Immature natural killer cell (primary cell): ENCODE measurements at regions not wholly inside any gene's neighbourhood (a gene's known extent, or its start where the extent isn't known, plus 50 kb on each side); places are given as distances from the start of the nearest gene placed in this dataset.

Experiments used
- DNase-seq, 3 donors: peaks; one replicate each; pipeline ENCODE4 v3.0.0; 2022; ENCODE audit warnings: mixed read lengths in 1 of 3
- H3K27ac Mint-ChIP-seq, 6 donors: one replicate each; pipeline ENCODE4 v1.8.0; 2020; ENCODE audit warnings: mixed read lengths in 6 of 6, mild to moderate bottlenecking in 5 of 6, inconsistent platforms in 4 of 6, moderate library complexity in 3 of 6
- H3K27me3 Mint-ChIP-seq, 3 donors: one replicate each; pipeline ENCODE4 v1.8.0; 2020 to 2021; ENCODE audit warnings: low read depth in 3 of 3, mild to moderate bottlenecking in 3 of 3, mixed read lengths in 3 of 3, moderate library complexity in 3 of 3, inconsistent platforms in 1 of 3
- H3K36me3 Mint-ChIP-seq, 3 donors: one replicate each; pipeline ENCODE4 v1.8.0; 2020; ENCODE audit warnings: mixed read lengths in 3 of 3, inconsistent platforms in 2 of 3, mild to moderate bottlenecking in 2 of 3
- H3K4me1 Mint-ChIP-seq, 2 donors: one replicate each; pipeline ENCODE4 v1.8.0; 2020; ENCODE audit warnings: inconsistent platforms in 2 of 2, mild to moderate bottlenecking in 2 of 2, mixed read lengths in 2 of 2, moderate library complexity in 1 of 2
- H3K4me3 Mint-ChIP-seq, 5 donors: one replicate each; pipeline ENCODE4 v1.8.0; 2020; ENCODE audit warnings: mild to moderate bottlenecking in 5 of 5, mixed read lengths in 5 of 5, inconsistent platforms in 3 of 5, moderate library complexity in 3 of 5
- H3K9me3 Mint-ChIP-seq, 6 donors: one replicate each; pipeline ENCODE4 v1.8.0; 2020; ENCODE audit warnings: mild to moderate bottlenecking in 6 of 6, mixed read lengths in 6 of 6, inconsistent platforms in 4 of 6, moderate library complexity in 3 of 6

DNA sequence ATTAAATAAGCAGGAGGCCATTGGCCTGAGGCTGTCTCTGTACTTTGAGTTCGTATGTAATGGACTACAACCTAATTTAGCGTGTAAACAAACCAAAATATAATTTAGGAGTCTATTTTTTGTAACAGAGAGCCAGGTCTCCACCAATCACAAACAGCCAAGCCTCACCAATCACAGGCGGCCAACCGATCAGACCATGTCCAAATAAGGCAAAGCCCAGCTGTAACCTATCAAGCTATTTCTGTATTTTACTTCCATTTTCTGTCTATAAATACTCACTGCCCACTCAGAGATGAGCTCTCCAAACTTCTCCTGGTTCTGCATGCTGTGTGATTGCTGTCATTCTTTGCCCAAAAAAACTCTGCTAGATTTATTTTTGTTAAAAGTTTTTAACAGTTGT, 322.7 kb downstream of the NPIPA8 start:
- H3K4me1 Mint-ChIP-seq, result no peaks in the 10 kb centered on the region
- H3K4me3 Mint-ChIP-seq, result no peak overlapping the region
- H3K36me3 Mint-ChIP-seq, result no peaks in the 10 kb centered on the region
- no peak overlapping the region for H3K27ac Mint-ChIP-seq
- peaks cover 0 to 11% (median 6%) of the 10 kb centered on the region in 3 donors for H3K27me3 Mint-ChIP-seq
- DNase-seq, result no peak
- peaks cover 0 to 5% (median 0%) of the 10 kb centered on the region in 6 donors for H3K9me3 Mint-ChIP-seq

DNA sequence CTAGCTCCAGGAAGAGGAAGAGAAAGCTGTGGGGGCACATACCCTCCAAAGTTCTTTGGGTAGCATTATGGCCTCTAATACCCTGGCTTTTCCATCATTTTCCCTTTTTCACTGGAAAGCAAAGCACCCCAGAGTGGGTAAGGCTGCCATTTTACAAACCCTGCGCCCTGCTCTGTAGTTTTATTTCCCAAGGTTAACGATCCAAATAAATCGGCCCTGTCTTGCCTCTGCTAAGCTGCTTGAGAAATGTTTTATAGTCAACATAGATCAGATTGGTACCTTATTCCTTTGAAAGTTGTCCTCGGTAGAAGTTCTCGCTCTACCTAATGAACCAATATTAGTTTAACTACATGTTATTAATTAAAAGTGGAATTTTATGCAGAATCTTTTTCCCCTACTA, 328.2 kb downstream of the NPIPA8 start:
- Mint-ChIP-seq H3K27me3 (peaks cover 0 to 10% (median 0%) of the 10 kb centered on the region in 3 donors), H3K9me3 (peaks cover 0 to 5% (median 0%) of the 10 kb centered on the region in 6 donors), H3K27ac (no peak overlapping the region), H3K4me3 (no peak overlapping the region), H3K4me1 (no peaks in the 10 kb centered on the region), H3K36me3 (no peaks in the 10 kb centered on the region)
- no peak for DNase-seq

DNA sequence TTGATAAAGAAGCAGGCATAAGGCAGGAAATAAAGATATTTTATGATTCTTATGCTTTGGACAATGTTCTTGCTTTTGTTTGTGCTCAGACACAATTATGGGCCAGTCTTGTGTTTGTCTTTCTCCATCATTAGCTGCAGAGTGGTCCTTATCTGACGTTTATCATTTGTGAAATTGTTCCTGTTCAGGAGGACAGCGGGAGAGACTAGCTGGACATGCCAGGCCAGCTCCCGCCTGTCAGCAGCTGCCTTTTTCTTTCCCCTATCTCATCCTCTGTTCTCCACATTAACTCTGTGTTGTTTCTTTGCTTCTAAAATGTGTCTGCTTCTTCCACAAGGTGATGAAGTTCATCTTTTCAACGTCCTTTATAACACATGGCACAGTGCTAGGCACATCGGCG, 333.5 kb downstream of the NPIPA8 start:
- H3K4me1 Mint-ChIP-seq, result no peaks in the 10 kb centered on the region
- H3K27ac Mint-ChIP-seq, result no peak overlapping the region
- DNase-seq, result no peak
- no peak overlapping the region for H3K4me3 Mint-ChIP-seq
- H3K9me3 Mint-ChIP-seq, result no peaks in the 10 kb centered on the region
- H3K27me3 Mint-ChIP-seq, result peaks cover 0 to under 1% (median 0%) of the 10 kb centered on the region in 3 donors
- H3K36me3 Mint-ChIP-seq, result no peaks in the 10 kb centered on the region

DNA sequence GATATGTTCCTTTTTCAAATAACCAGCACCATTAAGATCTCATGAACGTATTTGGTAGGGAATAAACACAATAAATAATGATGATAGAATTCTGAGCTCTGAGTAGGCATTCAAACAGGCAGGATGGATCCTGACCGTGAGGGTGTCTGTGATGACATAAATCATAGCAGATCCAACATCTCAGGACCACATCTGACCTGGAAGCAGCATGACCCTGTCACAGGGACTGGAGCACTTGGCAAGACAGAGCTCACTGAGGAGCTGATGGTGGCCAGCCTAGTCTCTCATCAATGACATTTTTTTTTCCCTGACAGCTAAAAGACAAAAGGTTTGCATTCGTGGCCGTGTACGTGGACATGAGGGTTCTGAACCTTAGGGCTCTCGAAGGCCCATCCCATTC, 337.5 kb downstream of the NPIPA8 start:
- H3K9me3 Mint-ChIP-seq, result peaks cover 0 to 2% (median 0%) of the 10 kb centered on the region in 6 donors
- H3K36me3 Mint-ChIP-seq, result no peaks in the 10 kb centered on the region
- no peak for DNase-seq
- H3K27ac Mint-ChIP-seq, result no peak overlapping the region
- no peak overlapping the region for H3K4me3 Mint-ChIP-seq
- H3K4me1 Mint-ChIP-seq, result no peaks in the 10 kb centered on the region
- H3K27me3 Mint-ChIP-seq, result peaks cover 0 to 5% (median 3%) of the 10 kb centered on the region in 3 donors

DNA sequence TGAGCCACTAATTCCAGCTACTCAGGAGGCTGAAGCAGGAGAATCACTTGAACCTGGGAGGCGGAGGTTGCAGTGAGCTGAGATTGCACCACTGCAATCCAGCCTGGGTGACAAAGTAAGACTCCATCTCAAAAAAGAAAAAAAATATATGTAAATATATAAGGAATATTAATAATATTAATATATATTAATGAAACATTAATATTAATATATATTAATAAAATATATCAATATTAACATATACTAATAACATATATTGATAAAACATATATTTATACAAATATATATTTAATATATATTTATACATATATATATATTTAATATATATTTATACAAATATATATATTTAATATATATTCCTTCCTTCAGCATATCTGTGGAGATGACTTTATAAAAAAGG, 338.0 kb downstream of the NPIPA8 start:
- no peak for DNase-seq
- Mint-ChIP-seq H3K4me3 (no peak overlapping the region), H3K27ac (no peak overlapping the region), H3K36me3 (no peaks in the 10 kb centered on the region), H3K27me3 (peaks cover 0 to 7% (median 3%) of the 10 kb centered on the region in 3 donors), H3K4me1 (no peaks in the 10 kb centered on the region), H3K9me3 (peaks cover 0 to 2% (median 0%) of the 10 kb centered on the region in 6 donors)

DNA sequence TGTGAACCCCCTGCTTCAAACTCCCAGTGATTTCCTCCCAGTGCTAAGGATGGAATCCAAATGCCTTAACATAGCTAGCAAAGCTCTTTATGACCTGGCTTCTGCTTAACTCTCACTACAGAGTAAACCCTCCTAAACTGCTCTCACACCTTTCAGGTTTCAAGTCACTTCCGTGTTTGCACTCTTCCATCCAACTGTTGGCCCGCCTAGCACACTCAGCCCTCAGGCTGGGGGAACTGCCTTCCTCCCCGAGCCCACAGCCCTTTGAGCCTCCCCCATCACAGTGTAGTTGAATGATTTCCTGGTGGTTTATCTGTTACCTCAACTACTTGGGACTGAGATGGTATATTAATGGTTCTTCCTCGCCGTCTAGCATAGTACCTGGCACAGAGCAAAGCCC, 342.5 kb downstream of the NPIPA8 start:
- DNase-seq, result no peak
- Mint-ChIP-seq H3K36me3 (no peaks in the 10 kb centered on the region), H3K27ac (no peak overlapping the region), H3K4me1 (no peaks in the 10 kb centered on the region), H3K4me3 (no peak overlapping the region), H3K27me3 (peaks cover 2 to 7% (median 5%) of the 10 kb centered on the region in 3 donors), H3K9me3 (peaks cover 0 to 5% (median 0%) of the 10 kb centered on the region in 6 donors)

DNA sequence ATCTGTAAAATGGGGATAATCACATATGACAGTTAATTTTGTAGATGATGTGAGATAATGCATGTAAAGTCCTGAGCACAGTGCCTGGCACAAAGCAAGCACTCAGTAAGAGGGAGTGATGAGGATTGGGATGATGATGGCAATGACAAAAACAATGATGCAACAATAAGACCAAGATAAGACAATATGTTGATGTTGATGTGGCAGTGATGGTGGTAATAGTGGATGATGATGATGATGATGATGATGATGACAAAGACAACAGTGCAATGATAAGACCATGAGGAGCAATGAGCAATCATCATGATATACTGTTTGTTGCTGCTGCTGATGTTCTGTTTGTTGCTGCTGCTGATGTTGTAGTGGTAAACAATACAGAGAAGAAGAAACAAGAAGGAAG, 344.1 kb downstream of the NPIPA8 start:
- Mint-ChIP-seq H3K4me3 (no peak overlapping the region), H3K27ac (no peak overlapping the region), H3K9me3 (peaks cover 0 to 5% (median 0%) of the 10 kb centered on the region in 6 donors), H3K36me3 (no peaks in the 10 kb centered on the region), H3K27me3 (peaks cover 4 to 8% (median 5%) of the 10 kb centered on the region in 3 donors), H3K4me1 (no peaks in the 10 kb centered on the region)
- no peak for DNase-seq

DNA sequence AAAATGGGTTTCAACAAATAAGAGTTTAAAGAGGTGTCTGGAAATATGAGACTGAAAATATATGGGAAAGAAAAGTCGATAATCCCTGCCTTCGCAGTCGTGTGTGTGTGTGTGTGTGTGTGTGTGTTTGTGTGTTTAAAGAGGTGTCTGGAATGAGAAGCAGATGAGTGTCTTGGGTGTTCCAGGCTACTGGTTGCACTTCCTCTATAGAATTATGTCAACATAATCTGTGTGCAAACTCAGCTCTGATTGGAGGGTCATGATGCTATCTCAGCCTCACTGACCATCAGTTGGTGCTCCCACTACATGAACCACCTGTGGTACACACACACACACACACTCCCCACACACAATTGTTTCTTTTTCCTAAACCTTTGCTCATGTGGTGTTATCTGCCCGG, 347.3 kb downstream of the NPIPA8 start:
- no peaks in the 10 kb centered on the region for H3K4me1 Mint-ChIP-seq
- peaks cover 0 to 4% (median 0%) of the 10 kb centered on the region in 6 donors for H3K9me3 Mint-ChIP-seq
- H3K36me3 Mint-ChIP-seq, result no peaks in the 10 kb centered on the region
- H3K27ac Mint-ChIP-seq, result no peak overlapping the region
- H3K4me3 Mint-ChIP-seq, result no peak overlapping the region
- H3K27me3 Mint-ChIP-seq, result peaks cover 4 to 5% (median 4%) of the 10 kb centered on the region in 3 donors
- no peak for DNase-seq

DNA sequence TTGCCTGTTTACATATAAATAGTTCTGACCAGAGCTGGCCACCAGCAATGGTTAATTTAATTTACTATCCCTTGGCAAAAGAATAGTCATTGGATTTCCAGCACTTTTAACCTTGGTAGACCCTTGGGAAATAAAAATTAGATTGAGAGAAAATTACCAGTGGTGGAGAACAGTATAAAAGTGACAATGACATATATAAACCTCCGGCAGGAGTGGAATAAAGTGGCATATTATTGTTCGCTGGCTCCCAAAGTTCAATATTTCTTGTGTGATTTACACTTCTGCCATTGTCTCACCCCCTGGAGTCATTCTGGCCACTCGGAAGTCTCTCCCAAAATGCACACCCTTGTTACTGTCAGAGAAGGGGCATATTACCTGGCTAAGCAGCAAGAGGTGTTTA, 347.7 kb downstream of the NPIPA8 start:
- peaks cover 0 to 4% (median 0%) of the 10 kb centered on the region in 6 donors for H3K9me3 Mint-ChIP-seq
- H3K4me1 Mint-ChIP-seq, result no peaks in the 10 kb centered on the region
- no peaks in the 10 kb centered on the region for H3K36me3 Mint-ChIP-seq
- H3K27me3 Mint-ChIP-seq, result peaks cover 2 to 5% (median 4%) of the 10 kb centered on the region in 3 donors
- no peak overlapping the region for H3K27ac Mint-ChIP-seq
- H3K4me3 Mint-ChIP-seq, result no peak overlapping the region
- DNase-seq, result no peak

DNA sequence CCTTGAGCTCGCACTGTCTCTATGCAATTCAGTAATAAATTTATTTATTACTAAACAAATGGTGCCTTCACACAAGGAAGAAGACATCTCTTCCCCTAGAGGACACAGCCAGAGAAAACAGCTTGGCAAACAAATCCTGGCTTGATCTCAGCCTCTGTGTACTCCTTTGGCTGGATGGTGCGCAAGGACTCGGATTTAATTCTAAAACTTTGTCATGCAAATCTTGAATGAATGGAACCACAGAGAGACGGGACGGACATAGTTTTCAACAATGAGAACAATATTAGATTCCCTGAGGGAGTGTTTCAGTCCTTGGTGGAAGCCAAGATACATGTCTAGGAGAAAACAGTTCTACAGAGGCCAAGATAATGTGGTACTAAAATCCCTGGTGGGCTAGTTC, 349.5 kb downstream of the NPIPA8 start:
- H3K27me3 Mint-ChIP-seq, result peaks cover 2 to 4% (median 3%) of the 10 kb centered on the region in 3 donors

DNA sequence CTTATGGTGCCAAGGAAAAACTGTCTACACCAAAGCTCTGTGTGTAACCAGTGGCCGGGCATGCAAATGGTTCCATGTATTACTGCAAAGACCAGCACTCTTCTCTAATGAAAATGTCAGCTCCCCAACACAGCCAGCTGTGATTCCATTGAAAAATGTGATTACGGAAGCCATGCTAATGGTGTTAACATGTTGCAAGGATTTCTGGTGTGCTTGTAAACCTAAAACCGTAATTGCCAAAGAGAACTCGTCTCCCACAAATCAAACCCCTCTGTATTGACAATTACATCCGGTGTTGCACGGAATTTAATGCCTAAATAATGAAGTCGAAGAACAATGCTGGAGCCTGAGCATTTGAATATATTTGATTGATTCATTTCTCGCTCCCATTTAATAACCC, 351.7 kb downstream of the NPIPA8 start:
- H3K9me3 Mint-ChIP-seq, result peaks cover 0 to 4% (median 0%) of the 10 kb centered on the region in 6 donors
- H3K27ac Mint-ChIP-seq, result no peak overlapping the region
- H3K4me3 Mint-ChIP-seq, result no peak overlapping the region
- no peak for DNase-seq
- H3K36me3 Mint-ChIP-seq, result no peaks in the 10 kb centered on the region
- peaks cover 2 to 4% (median 4%) of the 10 kb centered on the region in 3 donors for H3K27me3 Mint-ChIP-seq
- H3K4me1 Mint-ChIP-seq, result no peaks in the 10 kb centered on the region

More for the DNA sequence above, 349.5 kb downstream of the NPIPA8 start:
- Mint-ChIP-seq H3K4me1 (no peaks in the 10 kb centered on the region), H3K9me3 (peaks cover 0 to 4% (median 0%) of the 10 kb centered on the region in 6 donors), H3K27ac (no peak overlapping the region), H3K4me3 (no peak overlapping the region), H3K36me3 (no peaks in the 10 kb centered on the region)
- DNase-seq, result no peak

DNA sequence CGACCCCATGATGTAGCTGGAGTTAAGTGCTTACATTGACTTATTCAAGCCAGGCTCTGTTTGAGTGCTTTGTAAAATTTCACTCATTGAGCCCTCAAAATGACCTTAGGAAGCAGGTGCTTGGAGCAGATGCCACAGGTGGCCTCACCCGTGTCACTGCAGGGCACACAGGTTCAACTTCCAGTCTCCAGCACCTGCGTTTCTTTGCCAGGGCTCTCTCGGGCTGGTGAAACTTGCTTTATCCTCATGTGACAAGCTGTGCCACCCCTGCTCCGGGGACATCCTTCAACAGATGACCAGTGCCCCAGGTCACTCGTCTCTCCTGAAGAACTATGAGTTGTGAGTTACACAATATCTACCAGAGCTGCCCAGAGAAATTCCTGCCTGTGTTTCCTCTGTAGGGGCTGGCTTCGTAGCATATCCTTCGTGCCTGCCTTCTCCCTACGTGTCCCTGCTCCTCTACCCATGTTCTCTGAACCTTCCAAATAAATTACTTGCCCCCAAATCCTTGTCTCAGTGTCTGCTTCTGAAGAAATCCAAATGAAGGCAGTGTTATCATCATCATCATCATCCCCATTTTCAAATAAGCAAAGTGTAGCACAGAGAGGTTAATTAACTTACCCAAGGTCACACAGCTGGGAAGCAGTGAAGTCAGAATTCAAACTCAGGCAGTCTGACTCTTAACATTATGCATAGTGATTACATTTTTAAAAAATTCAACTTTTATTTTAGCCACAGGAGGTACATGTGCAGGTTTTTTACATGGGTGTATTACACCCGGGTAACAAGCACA, 352.5 kb downstream of the NPIPA8 start:
- Mint-ChIP-seq H3K4me1 (no peaks in the 10 kb centered on the region), H3K9me3 (no peaks in the 10 kb centered on the region), H3K36me3 (no peaks in the 10 kb centered on the region), H3K27ac (no peak overlapping the region), H3K4me3 (no peak overlapping the region), H3K27me3 (peaks cover 3 to 5% (median 4%) of the 10 kb centered on the region in 3 donors)
- no peak for DNase-seq

DNA sequence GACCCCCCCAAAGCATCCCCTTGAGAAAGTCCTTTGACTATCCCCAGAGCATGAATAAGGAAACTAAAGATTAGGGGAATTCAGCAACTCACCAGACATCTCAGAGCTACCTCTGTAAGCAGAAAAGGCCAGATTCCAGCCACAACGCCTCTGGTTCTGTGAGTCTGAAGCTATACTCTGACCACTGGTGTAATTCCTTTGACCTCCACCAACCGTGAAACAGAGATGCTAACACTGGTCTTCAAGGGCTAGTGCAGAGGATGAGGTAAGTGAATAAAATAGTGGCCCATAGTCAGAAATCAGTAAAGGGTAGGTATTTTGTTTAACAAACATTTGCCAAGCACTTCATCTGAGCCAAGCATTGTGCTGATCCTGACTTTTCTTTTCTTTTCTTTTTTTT, 353.4 kb downstream of the NPIPA8 start:
- Mint-ChIP-seq H3K4me1 (no peaks in the 10 kb centered on the region), H3K27ac (no peak overlapping the region), H3K9me3 (no peaks in the 10 kb centered on the region), H3K27me3 (peaks cover 1 to 4% (median 3%) of the 10 kb centered on the region in 3 donors), H3K36me3 (no peaks in the 10 kb centered on the region), H3K4me3 (no peak overlapping the region)
- no peak for DNase-seq

DNA sequence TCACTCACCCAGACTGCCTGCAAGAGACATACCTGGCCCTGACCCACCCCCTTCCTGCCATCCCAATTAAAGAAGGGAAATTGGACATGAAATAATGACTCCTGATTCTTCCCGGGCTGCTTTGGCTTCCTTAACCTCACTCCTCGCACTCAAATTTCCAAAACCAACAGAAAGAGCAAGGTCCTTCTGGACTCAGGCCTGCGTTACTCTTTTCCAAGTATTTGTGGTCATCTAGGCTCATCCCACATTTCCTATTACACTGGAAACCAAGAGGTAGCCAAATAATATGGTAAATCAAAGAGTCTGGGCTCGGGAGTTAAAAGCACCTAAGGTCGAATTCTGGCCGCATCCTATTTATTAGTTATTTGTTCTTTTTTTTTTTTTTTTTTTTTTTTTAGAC, 359.3 kb downstream of the NPIPA8 start:
- peaks cover 1 to 3% (median 3%) of the 10 kb centered on the region in 3 donors for H3K27me3 Mint-ChIP-seq
- DNase-seq, result no peak
- no peaks in the 10 kb centered on the region for H3K4me1 Mint-ChIP-seq
- H3K36me3 Mint-ChIP-seq, result no peaks in the 10 kb centered on the region
- H3K27ac Mint-ChIP-seq, result no peak overlapping the region
- no peak overlapping the region for H3K4me3 Mint-ChIP-seq
- peaks cover 0 to 5% (median 0%) of the 10 kb centered on the region in 6 donors for H3K9me3 Mint-ChIP-seq
